SIG-M5 treated with dmso at 0.1 percent for 504 hours (cell line): ENCODE measurements at regions not wholly inside any gene's neighbourhood (a gene's known extent, or its start where the extent isn't known, plus 50 kb on each side); places are given as distances from the start of the nearest gene placed in this dataset.
"Not testable (repeated sequence)": the region's sequence is repeated elsewhere in the genome, so short reads cannot be mapped to it uniquely, and the experiment has no call there.

Source experiments
- DNase-seq: peaks from one replicate; lab custom pipeline; 2025; ENCODE audit not compliant: unreplicated experiment; lab: John Stamatoyannopoulos, UW

DNA sequence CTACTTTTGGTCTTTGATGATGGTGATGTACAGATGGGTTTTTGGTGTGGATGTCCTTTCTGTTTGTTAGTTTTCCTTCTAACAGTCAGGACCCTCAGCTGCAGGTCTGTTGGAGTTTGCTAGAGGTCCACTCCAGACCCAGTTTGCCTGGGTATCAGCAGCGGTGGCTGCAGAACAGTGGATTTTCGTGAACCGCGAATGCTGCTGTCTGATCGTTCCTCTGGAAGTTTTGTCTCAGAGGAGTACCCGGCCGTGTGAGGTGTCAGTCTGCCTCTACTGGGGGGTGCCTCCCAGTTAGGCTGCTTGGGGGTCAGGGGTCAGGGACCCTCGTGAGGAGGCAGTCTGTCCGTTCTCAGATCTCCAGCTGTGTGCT lies 56.6 kb upstream of the TNFAIP8 start:
- DNase-seq, result not testable (repeated sequence)

GRCh38 chr5:119299615-119300310 lies 56.1 kb upstream of the TNFAIP8 start:
- not testable (repeated sequence) for DNase-seq

DNA sequence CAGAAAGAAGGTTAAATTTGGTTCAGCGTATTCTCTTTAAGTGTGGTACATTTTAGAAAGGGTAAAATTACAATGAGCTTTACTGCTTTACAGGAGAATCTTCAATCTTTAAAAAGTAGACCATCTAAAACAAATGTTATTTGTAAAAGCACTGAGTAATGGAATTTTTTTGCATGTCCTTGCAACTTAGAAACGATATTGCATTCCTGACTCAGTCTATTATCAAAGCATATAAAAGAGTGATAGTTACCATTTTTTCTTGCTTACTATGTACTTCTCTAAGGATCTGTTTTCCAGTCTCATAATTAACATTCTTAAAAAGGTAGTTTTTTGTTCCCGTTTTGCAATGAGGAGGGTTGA lies 55.5 kb upstream of the TNFAIP8 start:
- DNase-seq, result no peak

- DNase-seq, result no peak
These were observed 54.6 kb upstream of the TNFAIP8 start for GRCh38 chr5:119301210-119301609.

DNA sequence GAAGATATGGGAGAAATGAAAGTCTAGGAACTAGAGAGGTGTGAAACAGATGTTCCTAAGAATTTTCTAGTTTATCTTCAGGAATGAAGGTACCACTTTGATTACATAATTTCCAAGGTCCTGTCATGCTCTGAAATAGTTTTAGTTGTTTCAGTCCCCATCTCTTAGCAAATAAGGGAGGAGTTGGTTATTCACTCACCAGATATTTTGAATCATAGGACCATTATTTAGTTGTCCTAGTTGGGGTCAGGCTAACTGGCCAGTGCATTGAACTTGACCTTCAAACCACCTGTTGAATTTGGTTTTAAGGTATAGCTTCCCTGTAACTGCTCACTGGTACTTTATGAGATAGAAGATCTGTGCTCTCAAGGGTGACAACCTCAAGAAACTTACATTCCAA lies 53.9 kb upstream of the TNFAIP8 start:
- no peak for DNase-seq

GRCh38 chr5:119302449-119302848 lies 53.4 kb upstream of the TNFAIP8 start:
- no peak for DNase-seq

GRCh38 chr5:119302916-119303897 lies 52.6 kb upstream of the TNFAIP8 start:
- DNase-seq, result peak; percentile 57

- DNase-seq, result no peak
These were observed 51.2 kb upstream of the TNFAIP8 start for GRCh38 chr5:119304439-119305211.
